Liver (tissue), 3 donors: ENCODE measurements at regions not wholly inside any gene's neighbourhood (a gene's known extent, or its start where the extent isn't known, plus 50 kb on each side); places are given as distances from the start of the nearest gene placed in this dataset.

Source experiments
- CTCF ChIP-seq: fragments of 150-350 bp; IDR thresholded peaks from 2 replicates; pipeline ENCODE4 v1.5.1; 2017; ENCODE audit warnings: improper control_type of control experiment, low read depth, low read length; ENCODE audit not compliant: missing input control
- EGR1 ChIP-seq, 2 donors: IDR thresholded peaks; 2 replicates each; pipeline ENCODE4 v1.6.1; 2016 to 2018; ENCODE audit warnings: antibody characterized with exemption in 2 of 2, low read depth in 2 of 2
- GABPA ChIP-seq, 2 donors: IDR thresholded peaks in 1 of 2; conservative IDR thresholded peaks in 1 of 2; 2 replicates each; pipeline ENCODE4 v1.6.1; 2016; ENCODE audit warnings: antibody characterized with exemption in 2 of 2, mild to moderate bottlenecking in 1 of 2, moderate library complexity in 1 of 2
- HNF4A ChIP-seq, 2 donors: conservative IDR thresholded peaks; 2 replicates each; pipeline ENCODE4 v1.6.1; 2016; ENCODE audit warnings: antibody characterized with exemption in 2 of 2, mild to moderate bottlenecking in 2 of 2
- JUND ChIP-seq, 2 donors: IDR thresholded peaks; 2 replicates each; pipeline ENCODE4 v1.6.1; 2016; ENCODE audit warnings: antibody characterized with exemption in 2 of 2
- NR2F2 ChIP-seq: IDR thresholded peaks from 2 replicates; pipeline ENCODE4 v1.6.1; 2016; ENCODE audit warnings: antibody characterized with exemption
- RAD21 ChIP-seq, 2 donors: IDR thresholded peaks; 2 replicates each; pipeline ENCODE4 v1.6.1; 2016; ENCODE audit warnings: antibody characterized with exemption in 2 of 2, mild to moderate bottlenecking in 2 of 2
- SP1 ChIP-seq: IDR thresholded peaks from 2 replicates; pipeline ENCODE4 v1.6.1; 2018; ENCODE audit warnings: antibody characterized with exemption, mild to moderate bottlenecking
- TAF1 ChIP-seq: conservative IDR thresholded peaks from 2 replicates; pipeline ENCODE4 v1.6.1; 2016; ENCODE audit warnings: antibody characterized with exemption, mild to moderate bottlenecking
- YY1 ChIP-seq: IDR thresholded peaks from 2 replicates; pipeline ENCODE4 v1.6.1; 2016; ENCODE audit warnings: antibody characterized with exemption, mild to moderate bottlenecking
- TF ChIP-seq, protein P1 (sequence below): IDR thresholded peaks from 2 replicates; pipeline ENCODE4 v1.6.1; 2016; ENCODE audit warnings: antibody characterized with exemption
- TF ChIP-seq, protein P2 (sequence below): IDR thresholded peaks from 2 replicates; pipeline ENCODE4 v1.6.1; 2016; ENCODE audit warnings: antibody characterized with exemption, mild to moderate bottlenecking
- TF ChIP-seq, protein P3 (sequence below): IDR thresholded peaks from 2 replicates; pipeline ENCODE4 v1.6.1; 2016; ENCODE audit warnings: antibody characterized with exemption
- donor health status: healthy.
- donor health status: healthy.

- no peak for TF ChIP-seq CTCF
- TF ChIP-seq, protein P1, sequence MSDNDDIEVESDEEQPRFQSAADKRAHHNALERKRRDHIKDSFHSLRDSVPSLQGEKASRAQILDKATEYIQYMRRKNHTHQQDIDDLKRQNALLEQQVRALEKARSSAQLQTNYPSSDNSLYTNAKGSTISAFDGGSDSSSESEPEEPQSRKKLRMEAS: no peak
- TF ChIP-seq, protein P2, sequence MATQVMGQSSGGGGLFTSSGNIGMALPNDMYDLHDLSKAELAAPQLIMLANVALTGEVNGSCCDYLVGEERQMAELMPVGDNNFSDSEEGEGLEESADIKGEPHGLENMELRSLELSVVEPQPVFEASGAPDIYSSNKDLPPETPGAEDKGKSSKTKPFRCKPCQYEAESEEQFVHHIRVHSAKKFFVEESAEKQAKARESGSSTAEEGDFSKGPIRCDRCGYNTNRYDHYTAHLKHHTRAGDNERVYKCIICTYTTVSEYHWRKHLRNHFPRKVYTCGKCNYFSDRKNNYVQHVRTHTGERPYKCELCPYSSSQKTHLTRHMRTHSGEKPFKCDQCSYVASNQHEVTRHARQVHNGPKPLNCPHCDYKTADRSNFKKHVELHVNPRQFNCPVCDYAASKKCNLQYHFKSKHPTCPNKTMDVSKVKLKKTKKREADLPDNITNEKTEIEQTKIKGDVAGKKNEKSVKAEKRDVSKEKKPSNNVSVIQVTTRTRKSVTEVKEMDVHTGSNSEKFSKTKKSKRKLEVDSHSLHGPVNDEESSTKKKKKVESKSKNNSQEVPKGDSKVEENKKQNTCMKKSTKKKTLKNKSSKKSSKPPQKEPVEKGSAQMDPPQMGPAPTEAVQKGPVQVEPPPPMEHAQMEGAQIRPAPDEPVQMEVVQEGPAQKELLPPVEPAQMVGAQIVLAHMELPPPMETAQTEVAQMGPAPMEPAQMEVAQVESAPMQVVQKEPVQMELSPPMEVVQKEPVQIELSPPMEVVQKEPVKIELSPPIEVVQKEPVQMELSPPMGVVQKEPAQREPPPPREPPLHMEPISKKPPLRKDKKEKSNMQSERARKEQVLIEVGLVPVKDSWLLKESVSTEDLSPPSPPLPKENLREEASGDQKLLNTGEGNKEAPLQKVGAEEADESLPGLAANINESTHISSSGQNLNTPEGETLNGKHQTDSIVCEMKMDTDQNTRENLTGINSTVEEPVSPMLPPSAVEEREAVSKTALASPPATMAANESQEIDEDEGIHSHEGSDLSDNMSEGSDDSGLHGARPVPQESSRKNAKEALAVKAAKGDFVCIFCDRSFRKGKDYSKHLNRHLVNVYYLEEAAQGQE: no peak
- no peak for TF ChIP-seq TAF1
- no peak for TF ChIP-seq YY1
- TF ChIP-seq, protein P3, sequence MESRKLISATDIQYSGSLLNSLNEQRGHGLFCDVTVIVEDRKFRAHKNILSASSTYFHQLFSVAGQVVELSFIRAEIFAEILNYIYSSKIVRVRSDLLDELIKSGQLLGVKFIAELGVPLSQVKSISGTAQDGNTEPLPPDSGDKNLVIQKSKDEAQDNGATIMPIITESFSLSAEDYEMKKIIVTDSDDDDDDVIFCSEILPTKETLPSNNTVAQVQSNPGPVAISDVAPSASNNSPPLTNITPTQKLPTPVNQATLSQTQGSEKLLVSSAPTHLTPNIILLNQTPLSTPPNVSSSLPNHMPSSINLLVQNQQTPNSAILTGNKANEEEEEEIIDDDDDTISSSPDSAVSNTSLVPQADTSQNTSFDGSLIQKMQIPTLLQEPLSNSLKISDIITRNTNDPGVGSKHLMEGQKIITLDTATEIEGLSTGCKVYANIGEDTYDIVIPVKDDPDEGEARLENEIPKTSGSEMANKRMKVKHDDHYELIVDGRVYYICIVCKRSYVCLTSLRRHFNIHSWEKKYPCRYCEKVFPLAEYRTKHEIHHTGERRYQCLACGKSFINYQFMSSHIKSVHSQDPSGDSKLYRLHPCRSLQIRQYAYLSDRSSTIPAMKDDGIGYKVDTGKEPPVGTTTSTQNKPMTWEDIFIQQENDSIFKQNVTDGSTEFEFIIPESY: no peak
- no peak for TF ChIP-seq RAD21 (IDR thresholded peaks at IDR 0.05)
- no peak for TF ChIP-seq SP1
- no peak for TF ChIP-seq GABPA (IDR thresholded peaks at IDR 0.05 in 1 of 2, conservative IDR thresholded peaks at IDR 0.05 in 1 of 2)
- TF ChIP-seq JUND (IDR thresholded peaks at IDR 0.05): no peak
- TF ChIP-seq HNF4A (conservative IDR thresholded peaks at IDR 0.05): no peak
- no peak for TF ChIP-seq EGR1 (IDR thresholded peaks at IDR 0.05; ENCODE audit: low read depth in 2 of 2)
- no peak for TF ChIP-seq NR2F2
Measured at GRCh38 chr1:234775477-234776246, 165.7 kb upstream of the IRF2BP2 start.
